NT2/D1 (cell line): ENCODE measurements at regions not wholly inside any gene's neighbourhood (a gene's known extent, or its start where the extent isn't known, plus 50 kb on each side); places are given as distances from the start of the nearest gene placed in this dataset.

ENCODE experiments used
- SUZ12 ChIP-seq: IDR thresholded peaks from 2 replicates; pipeline ENCODE4 v1.6.1; 2011; ENCODE audit not compliant: insufficient read length, insufficient read depth; ENCODE audit errors: extremely low read depth
- YY1 ChIP-seq: IDR thresholded peaks from 2 replicates; pipeline ENCODE4 v1.6.1; 2011; ENCODE audit not compliant: insufficient read length, insufficient read depth

DNA sequence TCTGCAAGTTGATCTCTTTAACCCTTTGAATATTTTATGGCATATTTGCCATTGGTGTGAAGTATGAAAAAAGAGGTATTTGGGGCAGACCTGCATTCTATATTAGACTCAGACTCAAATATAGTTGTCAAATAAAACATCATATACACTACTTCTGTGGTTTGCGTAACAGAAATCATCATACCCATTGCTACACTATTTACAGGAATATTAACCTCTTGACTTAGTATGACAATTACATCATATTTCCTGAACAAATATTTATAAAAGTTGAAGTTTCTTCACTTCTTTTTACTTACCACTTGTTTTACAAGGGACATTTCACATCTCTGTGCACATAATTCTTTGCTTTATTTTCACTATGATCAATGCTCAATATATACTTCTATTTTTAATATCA lies 206.0 kb downstream of the HAO1 start:
- no peak for TF ChIP-seq YY1
- TF ChIP-seq SUZ12: no peak
